Middle frontal gyrus (tissue), 1 donor: ENCODE measurements at regions not wholly inside any gene's neighbourhood (a gene's known extent, or its start where the extent isn't known, plus 50 kb on each side); places are given as distances from the start of the nearest gene placed in this dataset.
"Not testable (repeated sequence)": the region's sequence is repeated elsewhere in the genome, so short reads cannot be mapped to it uniquely, and the experiment has no call there.

ENCODE experiments used
- DNase-seq: peaks from one replicate; pipeline ENCODE4 v3.0.0-alpha.2; 2015; ENCODE audit warnings: low spot score; ENCODE audit errors: extremely low spot score

- DNase-seq, result peak; percentile 29
Measured at GRCh38 chr2:7427293-7428060, 510.3 kb downstream of the RNF144A start.

- no peak for DNase-seq
Measured at GRCh38 chr2:7428454-7429204, 511.4 kb downstream of the RNF144A start.

- DNase-seq, result no peak
Measured at GRCh38 chr2:7429733-7430132, 512.5 kb downstream of the RNF144A start.

- no peak for DNase-seq
Measured at GRCh38 chr2:7430421-7430868, 513.2 kb downstream of the RNF144A start.

- DNase-seq, result no peak
Measured at GRCh38 chr2:7430869-7431641, 513.8 kb downstream of the RNF144A start.

GRCh38 chr2:7432436-7432835, 515.2 kb downstream of the RNF144A start:
- DNase-seq, result no peak

- no peak for DNase-seq
Measured at GRCh38 chr2:7436096-7436906, 519.1 kb downstream of the RNF144A start.

GRCh38 chr2:7437141-7437540, 519.9 kb downstream of the RNF144A start:
- DNase-seq, result no peak

GRCh38 chr2:7437716-7438632, 520.8 kb downstream of the RNF144A start:
- no peak for DNase-seq

- no peak for DNase-seq
Measured at GRCh38 chr2:7438855-7439254, 521.6 kb downstream of the RNF144A start.

GRCh38 chr2:7440977-7441376, 523.8 kb downstream of the RNF144A start:
- no peak for DNase-seq

- not testable (repeated sequence) for DNase-seq
Measured at GRCh38 chr2:7441841-7442240, 524.6 kb downstream of the RNF144A start.

- no peak for DNase-seq
Measured at GRCh38 chr2:7444626-7445025, 527.4 kb downstream of the RNF144A start.

- DNase-seq, result no peak
Measured at GRCh38 chr2:7448578-7449264, 531.5 kb downstream of the RNF144A start.

GRCh38 chr2:7449298-7449697, 532.1 kb downstream of the RNF144A start:
- no peak for DNase-seq

- DNase-seq, result no peak
Measured at GRCh38 chr2:7450188-7450832, 533.1 kb downstream of the RNF144A start.

- DNase-seq, result no peak
Measured at GRCh38 chr2:7450833-7451190, 533.6 kb downstream of the RNF144A start.

GRCh38 chr2:7452110-7452876, 535.1 kb downstream of the RNF144A start:
- no peak for DNase-seq
